ENCODE measurements at regions not wholly inside any gene's neighbourhood (a gene's known extent, or its start where the extent isn't known, plus 50 kb on each side); places are given as distances from the start of the nearest gene placed in this dataset.

GRCh38 chr5:123844873-123845272 is 332.9 kb downstream of the CSNK1G3 start:
- TF ChIP-seq CTCF (IDR thresholded peaks at IDR 0.05) (no peak), POLR2A (IDR thresholded peaks at IDR 0.05) (no peak)
